ENCODE measurements at regions not wholly inside any gene's neighbourhood (a gene's known extent, or its start where the extent isn't known, plus 50 kb on each side); places are given as distances from the start of the nearest gene placed in this dataset.

- DNase-seq (ENCODE audit: low read depth, low spot score) (no peak), ATAC-seq (no peak)
- Histone ChIP-seq H3K36me3 (ENCODE audit: control insufficient read depth in 1 of 2, insufficient read depth in 2 of 2, low read length in 2 of 2) (no peaks in the 10 kb centered on the region), H3K27me3 (ENCODE audit: insufficient read depth, low read length) (peaks cover 37% of the 10 kb centered on the region), H3K9ac (ENCODE audit: low read length) (no peak overlapping the region), H3K79me2 (ENCODE audit: insufficient read depth, low read length) (no peaks in the 10 kb centered on the region), H3K4me2 (ENCODE audit: low read length) (no peak overlapping the region), H3K9me3 (ENCODE audit: control insufficient read depth in 1 of 2, insufficient read depth in 1 of 2, low read depth in 1 of 2, low read length in 2 of 2) (no peaks in the 10 kb centered on the region), H4K20me1 (ENCODE audit: insufficient read depth) (no peaks in the 10 kb centered on the region), H2AFZ (ENCODE audit: low read depth, low read length, poor library complexity, severe bottlenecking) (no peak overlapping the region), H3K4me1 (ENCODE audit: control insufficient read depth in 1 of 2, insufficient read depth in 2 of 2, low read length in 2 of 2) (no peaks in the 10 kb centered on the region), H3K4me3 (replicated peaks in 1 of 2; ENCODE audit: low read depth in 1 of 2, low read length in 2 of 2) (no peak overlapping the region), H3K9me2 (ENCODE audit: insufficient read depth) (no peaks in the 10 kb centered on the region), H3K27ac (ENCODE audit: low read depth, low read length) (no peak overlapping the region)
- TF ChIP-seq CEBPB (IDR thresholded peaks at IDR 0.05; ENCODE audit: low read depth) (no peak), FOSL1 (IDR thresholded peaks at IDR 0.05; ENCODE audit: low read depth) (no peak), YY1 (IDR thresholded peaks at IDR 0.05; ENCODE audit: extremely low read depth, insufficient replicate concordance, low read depth, low read length) (no peak), MAX (IDR thresholded peaks at IDR 0.05) (no peak), ZNF274 (IDR thresholded peaks at IDR 0.05; ENCODE audit: low read depth, low read length) (no peak), RAD21 (IDR thresholded peaks at IDR 0.05; ENCODE audit: low read depth) (no peak), SIN3A (IDR thresholded peaks at IDR 0.05; ENCODE audit: low read depth) (no peak), ZBTB33 (IDR thresholded peaks at IDR 0.05; ENCODE audit: extremely low read depth, insufficient replicate concordance, low read length) (no peak), EZH2phosphoT487 (IDR thresholded peaks at IDR 0.05; ENCODE audit: borderline replicate concordance) (no peak), POLR2AphosphoS5 (IDR thresholded peaks at IDR 0.05; ENCODE audit: low read depth, low read length) (no peak), EZH2 (IDR thresholded peaks at IDR 0.05) (no peak), TCF7L2 (IDR thresholded peaks at IDR 0.05; ENCODE audit: borderline replicate concordance, extremely low read depth, insufficient read depth, insufficient read length) (no peak), ZFX (IDR thresholded peaks at IDR 0.05) (no peak), ATF3 (IDR thresholded peaks at IDR 0.05) (no peak), CTCF (IDR thresholded peaks at IDR 0.05 in 2 of 3, conservative IDR thresholded peaks at IDR 0.05 in 1 of 3; ENCODE audit: borderline replicate concordance in 1 of 3, insufficient read depth in 1 of 3, low read depth in 2 of 3, low read length in 2 of 3) (no peak), JUND (IDR thresholded peaks at IDR 0.05) (no peak), SP1 (IDR thresholded peaks at IDR 0.05; ENCODE audit: low read depth) (no peak)
- TF ChIP-seq, protein P1, sequence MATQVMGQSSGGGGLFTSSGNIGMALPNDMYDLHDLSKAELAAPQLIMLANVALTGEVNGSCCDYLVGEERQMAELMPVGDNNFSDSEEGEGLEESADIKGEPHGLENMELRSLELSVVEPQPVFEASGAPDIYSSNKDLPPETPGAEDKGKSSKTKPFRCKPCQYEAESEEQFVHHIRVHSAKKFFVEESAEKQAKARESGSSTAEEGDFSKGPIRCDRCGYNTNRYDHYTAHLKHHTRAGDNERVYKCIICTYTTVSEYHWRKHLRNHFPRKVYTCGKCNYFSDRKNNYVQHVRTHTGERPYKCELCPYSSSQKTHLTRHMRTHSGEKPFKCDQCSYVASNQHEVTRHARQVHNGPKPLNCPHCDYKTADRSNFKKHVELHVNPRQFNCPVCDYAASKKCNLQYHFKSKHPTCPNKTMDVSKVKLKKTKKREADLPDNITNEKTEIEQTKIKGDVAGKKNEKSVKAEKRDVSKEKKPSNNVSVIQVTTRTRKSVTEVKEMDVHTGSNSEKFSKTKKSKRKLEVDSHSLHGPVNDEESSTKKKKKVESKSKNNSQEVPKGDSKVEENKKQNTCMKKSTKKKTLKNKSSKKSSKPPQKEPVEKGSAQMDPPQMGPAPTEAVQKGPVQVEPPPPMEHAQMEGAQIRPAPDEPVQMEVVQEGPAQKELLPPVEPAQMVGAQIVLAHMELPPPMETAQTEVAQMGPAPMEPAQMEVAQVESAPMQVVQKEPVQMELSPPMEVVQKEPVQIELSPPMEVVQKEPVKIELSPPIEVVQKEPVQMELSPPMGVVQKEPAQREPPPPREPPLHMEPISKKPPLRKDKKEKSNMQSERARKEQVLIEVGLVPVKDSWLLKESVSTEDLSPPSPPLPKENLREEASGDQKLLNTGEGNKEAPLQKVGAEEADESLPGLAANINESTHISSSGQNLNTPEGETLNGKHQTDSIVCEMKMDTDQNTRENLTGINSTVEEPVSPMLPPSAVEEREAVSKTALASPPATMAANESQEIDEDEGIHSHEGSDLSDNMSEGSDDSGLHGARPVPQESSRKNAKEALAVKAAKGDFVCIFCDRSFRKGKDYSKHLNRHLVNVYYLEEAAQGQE (IDR thresholded peaks at IDR 0.05; ENCODE audit: low read depth) = no peak
- ChIA-PET RAD21 (ENCODE audit: low non-redundant PET in 1 of 2, low total read pairs in 2 of 2, uncharacterized antibody in 2 of 2, unreplicated experiment in 2 of 2) (no interaction called here), POLR2A (no interaction called here), CTCF (no interaction called here)
- intact Hi-C loops (cut with micrococcal nuclease) = no loop called here
- no TSS peak for BruUV-seq (replicated peaks)
Measured at GRCh38 chr11:134667175-134667500, 255.1 kb upstream of the B3GAT1 start.

All from HCT116 (cell line).